HUES48 (cell line): ENCODE measurements at regions not wholly inside any gene's neighbourhood (a gene's known extent, or its start where the extent isn't known, plus 50 kb on each side); places are given as distances from the start of the nearest gene placed in this dataset.

Experiments used
- H3K27ac ChIP-seq: one replicate; pipeline ENCODE4 v1.7.0; 2013; ENCODE audit warnings: low read depth, low read length, inconsistent platforms
- H3K27me3 ChIP-seq: 2 replicates; pipeline ENCODE4 v1.6.1; 2013; ENCODE audit warnings: mild to moderate bottlenecking, low read length; ENCODE audit not compliant: control insufficient read depth, insufficient read depth
- H3K36me3 ChIP-seq: 2 replicates; pipeline ENCODE4 v1.6.1; 2013; ENCODE audit warnings: low read length; ENCODE audit not compliant: control insufficient read depth, insufficient read depth
- H3K4me1 ChIP-seq: 2 replicates; pipeline ENCODE4 v1.6.1; 2013; ENCODE audit warnings: mild to moderate bottlenecking, low read length; ENCODE audit not compliant: control insufficient read depth, insufficient read depth
- H3K4me3 ChIP-seq: 2 replicates; pipeline ENCODE4 v1.5.1; 2013; ENCODE audit warnings: mild to moderate bottlenecking, low read depth, low read length
- H3K9ac ChIP-seq: 2 replicates; pipeline ENCODE4 v1.6.1; 2013; ENCODE audit warnings: mild to moderate bottlenecking, low read depth, low read length, moderate library complexity
- H3K9me3 ChIP-seq: 2 replicates; pipeline ENCODE4 v1.6.1; 2013; ENCODE audit warnings: low read length; ENCODE audit not compliant: control insufficient read depth, insufficient read depth

DNA sequence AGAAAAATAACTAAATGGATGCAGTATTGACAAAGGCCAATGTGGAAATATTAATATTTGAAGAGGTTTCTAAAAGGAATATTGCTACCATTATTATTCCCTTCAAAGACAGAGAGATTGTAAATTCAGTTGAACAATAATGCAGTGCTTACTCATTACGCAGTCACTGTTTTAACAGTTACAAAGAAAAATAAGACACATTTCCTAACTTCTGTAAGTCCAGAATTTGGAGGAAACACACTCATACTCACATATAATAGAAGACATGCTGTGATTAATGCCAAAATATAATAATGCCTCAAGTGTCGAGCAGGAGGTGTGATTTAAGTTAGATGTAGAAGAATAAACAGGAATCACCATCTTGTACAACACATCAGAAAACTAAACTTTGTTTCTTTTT is 389.2 kb downstream of the FBXO15 start:
- Histone ChIP-seq H3K9me3 (no peaks in the 10 kb centered on the region), H3K27ac (no peak overlapping the region), H3K27me3 (no peaks in the 10 kb centered on the region), H3K4me3 (no peak overlapping the region), H3K9ac (no peak overlapping the region), H3K36me3 (no peaks in the 10 kb centered on the region), H3K4me1 (no peaks in the 10 kb centered on the region)

GRCh38 chr18:73756256-73757091 is 391.2 kb downstream of the FBXO15 start:
- no peak overlapping the region for H3K9ac ChIP-seq
- H3K36me3 ChIP-seq, result no peaks in the 10 kb centered on the region
- no peaks in the 10 kb centered on the region for H3K27me3 ChIP-seq
- no peaks in the 10 kb centered on the region for H3K9me3 ChIP-seq
- no peaks in the 10 kb centered on the region for H3K4me1 ChIP-seq
- no peak overlapping the region for H3K27ac ChIP-seq
- no peak overlapping the region for H3K4me3 ChIP-seq

GRCh38 chr18:73752965-73753364 is 394.7 kb downstream of the FBXO15 start:
- no peaks in the 10 kb centered on the region for H3K9me3 ChIP-seq
- H3K4me1 ChIP-seq, result no peaks in the 10 kb centered on the region
- no peak overlapping the region for H3K4me3 ChIP-seq
- H3K9ac ChIP-seq, result no peak overlapping the region
- no peaks in the 10 kb centered on the region for H3K36me3 ChIP-seq
- H3K27ac ChIP-seq, result no peak overlapping the region
- no peaks in the 10 kb centered on the region for H3K27me3 ChIP-seq

GRCh38 chr18:73752546-73752945 is 395.1 kb downstream of the FBXO15 start:
- Histone ChIP-seq H3K27me3 (no peaks in the 10 kb centered on the region), H3K9me3 (no peaks in the 10 kb centered on the region), H3K4me1 (no peaks in the 10 kb centered on the region), H3K27ac (no peak overlapping the region), H3K36me3 (no peaks in the 10 kb centered on the region), H3K4me3 (no peak overlapping the region), H3K9ac (no peak overlapping the region)

- Histone ChIP-seq H3K9me3 (no peaks in the 10 kb centered on the region), H3K27me3 (no peaks in the 10 kb centered on the region), H3K36me3 (no peaks in the 10 kb centered on the region), H3K9ac (no peak overlapping the region), H3K4me1 (peaks cover 5% of the 10 kb centered on the region; the same call in 1 of the 2 replicates), H3K4me3 (no peak overlapping the region), H3K27ac (no peak overlapping the region)
Measured at GRCh38 chr18:73750052-73750451, 397.6 kb downstream of the FBXO15 start.

- Histone ChIP-seq H3K27me3 (no peaks in the 10 kb centered on the region), H3K4me1 (peaks cover 13% of the 10 kb centered on the region; the same call in 1 of the 2 replicates), H3K36me3 (no peaks in the 10 kb centered on the region), H3K9ac (no peak overlapping the region), H3K4me3 (no peak overlapping the region), H3K9me3 (no peaks in the 10 kb centered on the region), H3K27ac (no peak overlapping the region)
Measured at GRCh38 chr18:73749304-73749703, 398.3 kb downstream of the FBXO15 start.

DNA sequence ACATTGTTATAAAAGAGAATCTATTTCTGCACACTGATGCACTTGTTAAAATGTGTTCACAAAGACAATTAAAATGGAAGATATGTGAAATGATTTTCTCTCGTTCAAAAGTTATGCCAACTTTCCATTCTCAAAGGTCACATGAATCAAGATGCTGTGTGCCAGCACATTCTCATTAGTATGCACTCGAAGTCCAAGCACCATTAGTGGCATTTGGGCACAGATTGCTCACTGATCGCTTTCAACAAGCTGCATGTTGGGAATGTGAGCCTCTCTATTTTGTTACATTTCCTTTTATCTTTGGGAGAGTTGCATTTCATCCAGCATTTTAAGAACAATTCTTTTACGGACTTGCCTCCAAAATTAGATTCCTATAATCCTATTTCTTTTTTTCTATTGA is 398.9 kb downstream of the FBXO15 start:
- H3K27ac ChIP-seq, result no peak overlapping the region
- no peaks in the 10 kb centered on the region for H3K9me3 ChIP-seq
- no peaks in the 10 kb centered on the region for H3K27me3 ChIP-seq
- no peak overlapping the region for H3K4me3 ChIP-seq
- peaks cover 19% of the 10 kb centered on the region; the same call in 1 of the 2 replicates for H3K4me1 ChIP-seq
- H3K9ac ChIP-seq, result no peak overlapping the region
- no peaks in the 10 kb centered on the region for H3K36me3 ChIP-seq

DNA sequence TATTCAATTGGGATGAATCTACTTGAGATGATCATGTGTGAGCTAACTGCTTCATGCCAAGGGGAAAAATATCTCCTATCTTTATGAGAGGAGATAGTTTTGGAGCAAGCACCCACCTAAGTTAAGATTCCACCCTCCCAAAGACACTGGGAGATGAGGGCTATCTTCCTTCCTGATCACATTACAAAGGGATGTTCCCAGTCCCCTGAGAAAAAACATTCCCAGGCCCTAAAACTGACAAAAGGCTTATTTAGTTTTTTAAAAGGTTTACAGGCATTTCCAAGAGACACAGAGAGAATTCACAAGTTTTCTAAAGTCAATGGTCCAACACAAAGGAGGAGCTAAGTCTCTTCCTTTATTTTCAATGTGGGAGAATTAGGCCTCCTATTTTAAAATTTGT is 401.5 kb downstream of the FBXO15 start:
- Histone ChIP-seq H3K4me3 (no peak overlapping the region), H3K36me3 (no peaks in the 10 kb centered on the region), H3K27me3 (no peaks in the 10 kb centered on the region), H3K9me3 (no peaks in the 10 kb centered on the region), H3K9ac (no peak overlapping the region), H3K4me1 (peaks cover 40% of the 10 kb centered on the region; the same call in 1 of the 2 replicates), H3K27ac (no peak overlapping the region)

- Histone ChIP-seq H3K9me3 (no peaks in the 10 kb centered on the region), H3K27ac (no peak overlapping the region), H3K4me1 (peaks cover 43% of the 10 kb centered on the region; the same call in 1 of the 2 replicates), H3K4me3 (no peak overlapping the region), H3K36me3 (no peaks in the 10 kb centered on the region), H3K9ac (no peak overlapping the region), H3K27me3 (no peaks in the 10 kb centered on the region)
Measured at GRCh38 chr18:73742957-73743356, 404.7 kb downstream of the FBXO15 start.

DNA sequence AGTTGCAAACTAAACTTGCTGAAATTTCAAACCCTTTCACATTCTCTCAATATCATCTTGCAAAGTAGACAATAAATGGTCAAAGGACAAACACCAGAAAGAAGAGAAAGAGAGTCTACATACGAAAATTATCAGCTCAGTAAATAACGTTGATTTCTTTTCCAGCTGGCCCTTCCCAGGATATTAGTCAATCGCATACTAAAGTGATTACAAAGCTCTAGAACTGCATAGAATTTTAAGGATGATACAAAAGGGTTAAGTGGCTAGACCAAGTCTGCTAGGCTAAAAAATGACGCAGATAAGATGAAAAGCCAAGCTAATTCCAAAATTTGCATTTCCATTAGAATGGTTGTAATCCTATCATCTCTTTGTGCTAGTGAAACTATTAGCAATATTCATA is 405.7 kb downstream of the FBXO15 start:
- no peak overlapping the region for H3K4me3 ChIP-seq
- no peaks in the 10 kb centered on the region for H3K36me3 ChIP-seq
- H3K9ac ChIP-seq, result no peak overlapping the region
- H3K27me3 ChIP-seq, result no peaks in the 10 kb centered on the region
- H3K4me1 ChIP-seq, result peaks cover 43% of the 10 kb centered on the region; the same call in 1 of the 2 replicates
- H3K9me3 ChIP-seq, result no peaks in the 10 kb centered on the region
- H3K27ac ChIP-seq, result no peak overlapping the region

GRCh38 chr18:73739098-73739497 is 408.5 kb downstream of the FBXO15 start:
- no peaks in the 10 kb centered on the region for H3K36me3 ChIP-seq
- H3K4me3 ChIP-seq, result no peak overlapping the region
- H3K9me3 ChIP-seq, result no peaks in the 10 kb centered on the region
- H3K4me1 ChIP-seq, result peaks cover 29% of the 10 kb centered on the region; the same call in 1 of the 2 replicates
- H3K27ac ChIP-seq, result no peak overlapping the region
- H3K9ac ChIP-seq, result no peak overlapping the region
- no peaks in the 10 kb centered on the region for H3K27me3 ChIP-seq
